ENCODE measurements at regions not wholly inside any gene's neighbourhood (a gene's known extent, or its start where the extent isn't known, plus 50 kb on each side); places are given as distances from the start of the nearest gene placed in this dataset.
"Not testable (repeated sequence)": the region's sequence is repeated elsewhere in the genome, so short reads cannot be mapped to it uniquely, and the experiment has no call there.

GRCh38 chr2:183898641-183899040, 699.7 kb upstream of the ZNF804A start:
- FAIRE-seq (no peak), DNase-seq (ENCODE audit: low read depth) (peak; percentile 2)
- no peak overlapping the region for H3K4me3 ChIP-seq (ENCODE audit: low read depth, low read length)
- no peaks in the 10 kb centered on the region for H3K36me3 ChIP-seq (ENCODE audit: control insufficient read depth, insufficient read depth, low read length)
- no peak for TF ChIP-seq CTCF (IDR thresholded peaks at IDR 0.05; ENCODE audit: insufficient read depth, low read length, severe bottlenecking)
- no peaks in the 10 kb centered on the region for H3K27me3 ChIP-seq (ENCODE audit: control insufficient read depth, insufficient read depth, low read length)

GRCh38 chr2:183901931-183902330, 696.4 kb upstream of the ZNF804A start:
- FAIRE-seq: no peak
- no peaks in the 10 kb centered on the region for H3K27me3 ChIP-seq (ENCODE audit: control insufficient read depth, insufficient read depth, low read length)
- H3K4me3 ChIP-seq (ENCODE audit: low read depth, low read length): no peak overlapping the region
- TF ChIP-seq CTCF (IDR thresholded peaks at IDR 0.05; ENCODE audit: insufficient read depth, low read length, severe bottlenecking): no peak
- no peaks in the 10 kb centered on the region for H3K36me3 ChIP-seq (ENCODE audit: control insufficient read depth, insufficient read depth, low read length)
- no peak for DNase-seq (ENCODE audit: low read depth)

GRCh38 chr2:183903026-183903425, 695.3 kb upstream of the ZNF804A start:
- TF ChIP-seq CTCF (IDR thresholded peaks at IDR 0.05; ENCODE audit: insufficient read depth, low read length, severe bottlenecking): no peak

GRCh38 chr2:183916041-183916440, 682.3 kb upstream of the ZNF804A start:
- DNase-seq (ENCODE audit: low read depth); FAIRE-seq: not testable (repeated sequence)

More at GRCh38 chr2:183903026-183903425, 695.3 kb upstream of the ZNF804A start:
- no peak overlapping the region for H3K4me3 ChIP-seq (ENCODE audit: low read depth, low read length)
- H3K27me3 ChIP-seq (ENCODE audit: control insufficient read depth, insufficient read depth, low read length): no peaks in the 10 kb centered on the region
- FAIRE-seq: no peak
- no peak for DNase-seq (ENCODE audit: low read depth)
- H3K36me3 ChIP-seq (ENCODE audit: control insufficient read depth, insufficient read depth, low read length): no peaks in the 10 kb centered on the region

GRCh38 chr2:183919167-183919566, 679.2 kb upstream of the ZNF804A start:
- FAIRE-seq (no peak), DNase-seq (ENCODE audit: low read depth) (no peak)
- Histone ChIP-seq H3K4me3 (ENCODE audit: low read depth, low read length) (no peak overlapping the region), H3K27me3 (ENCODE audit: control insufficient read depth, insufficient read depth, low read length) (no peaks in the 10 kb centered on the region), H3K36me3 (ENCODE audit: control insufficient read depth, insufficient read depth, low read length) (no peaks in the 10 kb centered on the region)
- TF ChIP-seq CTCF (IDR thresholded peaks at IDR 0.05; ENCODE audit: insufficient read depth, low read length, severe bottlenecking): no peak

More at GRCh38 chr2:183916041-183916440, 682.3 kb upstream of the ZNF804A start:
- not testable (repeated sequence) for H3K4me3 ChIP-seq (ENCODE audit: low read depth, low read length); H3K36me3 ChIP-seq (ENCODE audit: control insufficient read depth, insufficient read depth, low read length); H3K27me3 ChIP-seq (ENCODE audit: control insufficient read depth, insufficient read depth, low read length)

- TF ChIP-seq CTCF (IDR thresholded peaks at IDR 0.05; ENCODE audit: insufficient read depth, low read length, severe bottlenecking): no peak
- FAIRE-seq (no peak), DNase-seq (ENCODE audit: low read depth) (no peak)
- H3K36me3 ChIP-seq (ENCODE audit: control insufficient read depth, insufficient read depth, low read length): no peaks in the 10 kb centered on the region
- H3K27me3 ChIP-seq (ENCODE audit: control insufficient read depth, insufficient read depth, low read length): no peaks in the 10 kb centered on the region
- H3K4me3 ChIP-seq (ENCODE audit: low read depth, low read length): no peak overlapping the region
These were observed 678.4 kb upstream of the ZNF804A start for GRCh38 chr2:183919926-183920325.

All from bronchial epithelial cell (primary cell).